ENCODE measurements at regions not wholly inside any gene's neighbourhood (a gene's known extent, or its start where the extent isn't known, plus 50 kb on each side); places are given as distances from the start of the nearest gene placed in this dataset.

GRCh38 chr15:62803856-62804400 lies 238.6 kb upstream of the TPM1 start:
- DNase-seq (ENCODE audit: low read depth): no peak

- no peak for DNase-seq (ENCODE audit: low read depth)
Measured at GRCh38 chr15:62805502-62805901, 237.0 kb upstream of the TPM1 start.

GRCh38 chr15:62807539-62808130 lies 234.9 kb upstream of the TPM1 start:
- no peak for DNase-seq (ENCODE audit: low read depth)

GRCh38 chr15:62809115-62809967 lies 233.2 kb upstream of the TPM1 start:
- DNase-seq (ENCODE audit: low read depth): no peak

- no peak for DNase-seq (ENCODE audit: low read depth)
Measured at GRCh38 chr15:62809968-62810260, 232.6 kb upstream of the TPM1 start.

GRCh38 chr15:62812515-62812835 lies 230.1 kb upstream of the TPM1 start:
- DNase-seq (ENCODE audit: low read depth): no peak

- DNase-seq (ENCODE audit: low read depth): no peak
Measured at GRCh38 chr15:62816342-62817069, 226.0 kb upstream of the TPM1 start.

- no peak for DNase-seq (ENCODE audit: low read depth)
Measured at GRCh38 chr15:62818691-62819090, 223.9 kb upstream of the TPM1 start.

- DNase-seq (ENCODE audit: low read depth): no peak
Measured at GRCh38 chr15:62821384-62822131, 221.0 kb upstream of the TPM1 start.

GRCh38 chr15:62822228-62822627 lies 220.3 kb upstream of the TPM1 start:
- no peak for DNase-seq (ENCODE audit: low read depth)

- DNase-seq (ENCODE audit: low read depth): no peak
Measured at GRCh38 chr15:62823561-62823960, 219.0 kb upstream of the TPM1 start.

GRCh38 chr15:62824111-62825015 lies 218.2 kb upstream of the TPM1 start:
- no peak for DNase-seq (ENCODE audit: low read depth)

- DNase-seq (ENCODE audit: low read depth): no peak
Measured at GRCh38 chr15:62825191-62825590, 217.4 kb upstream of the TPM1 start.

- DNase-seq (ENCODE audit: low read depth): no peak
Measured at GRCh38 chr15:62826561-62826960, 216.0 kb upstream of the TPM1 start.

- no peak for DNase-seq (ENCODE audit: low read depth)
Measured at GRCh38 chr15:62828364-62828763, 214.2 kb upstream of the TPM1 start.

- DNase-seq (ENCODE audit: low read depth): no peak
Measured at GRCh38 chr15:62832231-62832630, 210.3 kb upstream of the TPM1 start.

- DNase-seq (ENCODE audit: low read depth): no peak
Measured at GRCh38 chr15:62833646-62834045, 208.9 kb upstream of the TPM1 start.

- no peak for DNase-seq (ENCODE audit: low read depth)
Measured at GRCh38 chr15:62834686-62835329, 207.7 kb upstream of the TPM1 start.

GRCh38 chr15:62835351-62835750 lies 207.2 kb upstream of the TPM1 start:
- no peak for DNase-seq (ENCODE audit: low read depth)

GRCh38 chr15:62835762-62836161 lies 206.8 kb upstream of the TPM1 start:
- no peak for DNase-seq (ENCODE audit: low read depth)
